ENCODE measurements at regions not wholly inside any gene's neighbourhood (a gene's known extent, or its start where the extent isn't known, plus 50 kb on each side); places are given as distances from the start of the nearest gene placed in this dataset.

DNA sequence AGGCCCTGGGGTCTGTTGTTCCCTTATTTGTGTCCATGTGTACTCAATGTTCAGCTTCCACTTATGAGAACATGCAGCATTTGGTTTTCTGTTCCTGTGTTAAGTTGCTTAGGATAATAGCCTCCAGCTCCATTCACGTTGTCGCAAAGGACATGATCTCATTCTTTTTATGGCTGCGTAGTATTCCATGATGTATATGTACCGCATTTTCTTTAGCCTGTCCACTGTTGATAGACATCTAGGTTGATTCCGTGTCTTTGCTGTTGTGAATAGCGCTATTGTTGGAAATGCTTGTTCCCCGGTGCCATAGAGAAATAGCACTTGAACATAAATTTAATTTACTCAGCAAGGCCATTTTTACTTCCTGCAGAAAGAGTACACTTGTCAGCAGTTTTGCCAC lies 51.3 kb upstream of the EPAS1 start:
- TF ChIP-seq, protein P1, sequence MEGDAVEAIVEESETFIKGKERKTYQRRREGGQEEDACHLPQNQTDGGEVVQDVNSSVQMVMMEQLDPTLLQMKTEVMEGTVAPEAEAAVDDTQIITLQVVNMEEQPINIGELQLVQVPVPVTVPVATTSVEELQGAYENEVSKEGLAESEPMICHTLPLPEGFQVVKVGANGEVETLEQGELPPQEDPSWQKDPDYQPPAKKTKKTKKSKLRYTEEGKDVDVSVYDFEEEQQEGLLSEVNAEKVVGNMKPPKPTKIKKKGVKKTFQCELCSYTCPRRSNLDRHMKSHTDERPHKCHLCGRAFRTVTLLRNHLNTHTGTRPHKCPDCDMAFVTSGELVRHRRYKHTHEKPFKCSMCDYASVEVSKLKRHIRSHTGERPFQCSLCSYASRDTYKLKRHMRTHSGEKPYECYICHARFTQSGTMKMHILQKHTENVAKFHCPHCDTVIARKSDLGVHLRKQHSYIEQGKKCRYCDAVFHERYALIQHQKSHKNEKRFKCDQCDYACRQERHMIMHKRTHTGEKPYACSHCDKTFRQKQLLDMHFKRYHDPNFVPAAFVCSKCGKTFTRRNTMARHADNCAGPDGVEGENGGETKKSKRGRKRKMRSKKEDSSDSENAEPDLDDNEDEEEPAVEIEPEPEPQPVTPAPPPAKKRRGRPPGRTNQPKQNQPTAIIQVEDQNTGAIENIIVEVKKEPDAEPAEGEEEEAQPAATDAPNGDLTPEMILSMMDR (conservative IDR thresholded peaks at IDR 0.05; ENCODE audit: low read length): no peak
- no peak for TF ChIP-seq EZH2phosphoT487 (IDR thresholded peaks at IDR 0.05; ENCODE audit: borderline replicate concordance)

Data from Loucy (cell line).